CD4-positive, alpha-beta T cell treated with Interleukin-6 for 4 hours (primary cell): ENCODE measurements at regions not wholly inside any gene's neighbourhood (a gene's known extent, or its start where the extent isn't known, plus 50 kb on each side); places are given as distances from the start of the nearest gene placed in this dataset.

ENCODE experiments used
- DNase-seq: peaks from one replicate; pipeline ENCODE4 v3.0.0-alpha.2; 2020; ENCODE audit warnings: mixed read lengths

- no peak for DNase-seq
These were observed 148.2 kb upstream of the SPRY4 start for GRCh38 chr5:142473038-142473437.

GRCh38 chr5:142472306-142472951, 147.6 kb upstream of the SPRY4 start:
- peak; percentile 44 for DNase-seq

GRCh38 chr5:142466195-142466971, 141.6 kb upstream of the SPRY4 start:
- DNase-seq, result no peak

GRCh38 chr5:142465476-142465875, 140.7 kb upstream of the SPRY4 start:
- DNase-seq, result no peak

- no peak for DNase-seq
These were observed 139.1 kb upstream of the SPRY4 start for GRCh38 chr5:142463904-142464303.

- DNase-seq, result no peak
These were observed 136.3 kb upstream of the SPRY4 start for GRCh38 chr5:142461028-142461590.

- DNase-seq, result no peak
These were observed 134.4 kb upstream of the SPRY4 start for GRCh38 chr5:142459209-142459608.

- DNase-seq, result no peak
These were observed 131.0 kb upstream of the SPRY4 start for GRCh38 chr5:142455856-142456255.

- no peak for DNase-seq
These were observed 129.1 kb upstream of the SPRY4 start for GRCh38 chr5:142453932-142454331.

- no peak for DNase-seq
These were observed 125.6 kb upstream of the SPRY4 start for GRCh38 chr5:142450419-142450818.

GRCh38 chr5:142447887-142448286, 123.1 kb upstream of the SPRY4 start:
- DNase-seq, result no peak

- no peak for DNase-seq
These were observed 122.1 kb upstream of the SPRY4 start for GRCh38 chr5:142446960-142447279.

GRCh38 chr5:142446131-142446959, 121.5 kb upstream of the SPRY4 start:
- DNase-seq, result no peak

- DNase-seq, result no peak
These were observed 120.4 kb upstream of the SPRY4 start for GRCh38 chr5:142445266-142445665.

- DNase-seq, result peak; percentile 37
These were observed 116.8 kb upstream of the SPRY4 start for GRCh38 chr5:142441616-142442015.

GRCh38 chr5:142439207-142439860, 114.5 kb upstream of the SPRY4 start:
- no peak for DNase-seq

GRCh38 chr5:142438573-142438972, 113.8 kb upstream of the SPRY4 start:
- DNase-seq, result no peak

GRCh38 chr5:142437563-142437962, 112.7 kb upstream of the SPRY4 start:
- DNase-seq, result no peak

- DNase-seq, result no peak
These were observed 110.7 kb upstream of the SPRY4 start for GRCh38 chr5:142435410-142436115.

- no peak for DNase-seq
These were observed 109.4 kb upstream of the SPRY4 start for GRCh38 chr5:142434322-142434612.

- DNase-seq, result no peak
These were observed 108.9 kb upstream of the SPRY4 start for GRCh38 chr5:142433526-142434321.

GRCh38 chr5:142432961-142433360, 108.1 kb upstream of the SPRY4 start:
- DNase-seq, result peak; percentile 57
